ENCODE measurements at regions not wholly inside any gene's neighbourhood (a gene's known extent, or its start where the extent isn't known, plus 50 kb on each side); places are given as distances from the start of the nearest gene placed in this dataset.

DNA sequence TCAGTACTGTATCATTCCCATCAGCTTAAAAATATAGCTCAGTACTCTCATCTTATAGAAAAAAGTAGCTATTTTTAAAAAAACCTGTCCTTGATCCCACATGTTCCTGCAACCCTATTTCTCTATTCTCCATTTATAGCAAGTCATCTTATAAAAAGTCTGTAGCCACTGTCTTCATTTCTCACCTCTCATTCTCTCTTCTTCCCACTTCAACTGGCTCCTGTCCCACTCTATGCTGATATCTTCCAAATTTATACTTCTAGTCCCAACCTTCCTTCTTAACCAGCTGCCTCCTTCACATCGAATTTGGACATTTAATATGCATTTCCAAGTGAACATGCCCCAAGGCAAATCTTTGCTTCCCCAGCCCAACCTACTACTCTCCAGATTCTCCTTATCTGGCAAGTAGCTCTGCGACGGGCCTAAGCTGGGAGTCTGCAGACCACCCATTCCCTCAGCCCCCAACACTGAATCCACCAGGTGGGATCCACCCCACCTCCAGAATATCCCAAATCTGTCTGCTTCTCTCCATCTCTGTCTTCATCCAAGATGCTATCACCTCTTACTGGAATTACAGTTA lies 52.0 kb upstream of the TANC2 start:
- DNase-seq = no peak

DNA sequence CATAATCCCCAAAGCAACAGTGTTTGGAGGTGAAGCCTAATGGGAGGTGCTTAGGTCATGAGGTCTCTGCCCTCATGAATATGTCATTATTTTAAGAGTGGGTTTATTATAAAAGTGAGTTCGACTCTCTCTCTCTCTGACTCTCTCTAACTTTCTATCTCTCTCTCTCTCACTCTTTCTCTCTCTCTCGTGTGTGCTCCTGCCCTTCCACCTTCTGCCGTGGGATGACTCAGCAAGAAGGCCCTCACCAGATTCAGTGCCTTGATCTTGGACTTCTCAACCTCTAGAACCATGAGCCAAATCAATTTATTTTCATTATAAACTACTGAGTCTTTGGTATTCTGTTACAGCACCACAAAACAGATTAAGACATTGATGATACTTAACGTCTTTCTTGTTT lies 53.7 kb upstream of the TANC2 start:
- no peak for DNase-seq

DNA sequence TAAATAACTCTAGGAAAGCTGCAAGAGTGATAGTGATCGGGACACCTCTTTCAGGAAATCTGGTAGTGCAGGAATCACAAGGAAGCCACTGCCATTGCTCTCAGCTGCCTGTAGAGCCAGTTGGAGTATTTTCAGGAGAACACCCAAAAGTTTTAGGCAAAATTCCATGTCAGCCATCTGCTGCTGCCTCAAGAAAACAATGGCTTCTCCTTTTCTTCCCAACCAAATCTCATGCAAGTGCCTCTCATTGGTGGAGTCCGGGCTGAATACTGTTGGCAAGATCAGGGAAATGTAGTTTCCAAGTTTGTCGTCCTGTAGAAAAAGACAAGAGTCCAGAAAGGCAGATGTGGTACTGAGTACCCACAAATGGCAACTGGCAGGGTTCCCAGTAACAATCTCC lies 54.9 kb upstream of the TANC2 start:
- DNase-seq = peak; percentile 67

DNA sequence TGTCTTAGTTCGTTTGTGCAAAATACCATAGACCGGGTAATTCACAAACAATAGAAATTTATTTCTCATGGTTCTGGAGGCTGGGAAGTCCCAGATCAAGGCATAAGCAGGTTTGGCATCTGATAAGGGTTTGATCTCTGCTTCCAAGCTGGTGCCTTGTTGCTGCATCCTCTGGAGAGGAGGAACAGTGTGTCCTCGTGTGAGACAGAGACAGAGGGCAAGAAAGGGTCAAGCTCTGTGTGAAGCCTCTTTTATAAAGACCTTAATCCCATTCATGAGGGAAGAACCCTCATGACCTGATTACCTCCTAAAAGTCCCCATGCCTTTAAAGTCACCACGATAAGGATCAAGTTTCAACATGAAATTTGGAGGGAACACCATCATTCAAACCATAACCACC lies 55.8 kb upstream of the TANC2 start:
- DNase-seq = no peak

- no peak for DNase-seq
Measured at GRCh38 chr17:62907961-62908360, 58.1 kb upstream of the TANC2 start.

GRCh38 chr17:62906881-62907280 lies 59.2 kb upstream of the TANC2 start:
- no peak for DNase-seq

- DNase-seq = no peak
Measured at GRCh38 chr17:62905233-62905632, 60.8 kb upstream of the TANC2 start.

GRCh38 chr17:62902531-62903220 lies 63.4 kb upstream of the TANC2 start:
- DNase-seq = no peak

DNA sequence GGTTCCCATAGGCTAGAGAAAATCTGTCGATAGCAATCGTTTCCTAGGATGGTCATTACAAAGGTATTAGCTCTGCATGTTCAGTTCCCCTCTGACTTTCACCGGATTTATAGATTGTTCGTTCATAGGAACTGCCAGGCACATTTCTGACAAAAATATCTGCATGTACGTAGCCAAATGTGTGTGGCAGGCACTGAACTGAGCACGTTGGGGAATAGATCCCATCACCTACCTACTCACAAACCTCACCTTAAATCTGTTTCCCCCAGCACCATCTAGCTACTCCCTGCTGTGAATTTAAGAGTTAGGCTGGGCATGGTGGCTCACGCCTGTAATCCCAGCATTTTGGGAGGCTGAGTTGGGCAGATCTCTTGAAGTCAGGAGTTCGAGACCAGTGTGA lies 64.5 kb upstream of the TANC2 start:
- no peak for DNase-seq

DNA sequence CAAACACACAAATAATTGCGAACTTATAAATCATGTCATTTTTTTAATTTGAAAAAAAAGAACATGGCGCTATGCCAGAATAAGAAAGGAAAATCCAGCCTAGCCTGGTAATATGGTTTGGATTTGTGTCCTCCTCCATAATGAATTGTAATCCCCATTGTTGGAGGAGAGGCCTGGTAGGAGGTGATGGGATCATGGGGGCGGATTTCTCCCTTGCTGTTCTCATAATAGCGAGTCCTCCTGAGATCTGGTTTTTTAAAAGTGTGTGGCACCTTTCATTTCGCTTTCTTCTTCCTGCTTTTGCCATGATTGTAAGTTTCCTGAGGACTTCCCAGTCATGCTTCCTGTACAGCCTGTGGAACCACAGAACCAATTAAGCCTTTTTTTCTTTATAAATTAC lies 65.9 kb upstream of the TANC2 start:
- DNase-seq = no peak

DNA sequence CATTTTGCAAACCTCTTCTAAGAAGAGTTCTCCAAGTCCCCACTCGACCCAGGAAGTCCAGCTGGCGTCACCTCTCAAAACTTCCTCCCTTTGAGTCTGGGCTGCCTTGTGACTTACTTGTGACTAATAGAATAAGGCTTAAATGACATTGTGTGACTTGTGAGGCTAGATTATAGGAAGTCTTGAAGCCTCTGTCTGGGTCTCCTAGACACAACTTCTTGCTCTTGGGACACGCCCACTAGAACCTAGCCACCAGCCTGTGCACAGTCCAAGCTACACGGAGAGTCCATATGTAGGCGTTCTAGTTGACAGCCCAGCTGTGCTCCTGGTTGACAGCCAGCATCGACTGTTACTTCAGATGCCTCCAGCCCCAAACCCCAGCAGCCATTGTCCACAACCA lies 66.7 kb upstream of the TANC2 start:
- no peak for DNase-seq

DNA sequence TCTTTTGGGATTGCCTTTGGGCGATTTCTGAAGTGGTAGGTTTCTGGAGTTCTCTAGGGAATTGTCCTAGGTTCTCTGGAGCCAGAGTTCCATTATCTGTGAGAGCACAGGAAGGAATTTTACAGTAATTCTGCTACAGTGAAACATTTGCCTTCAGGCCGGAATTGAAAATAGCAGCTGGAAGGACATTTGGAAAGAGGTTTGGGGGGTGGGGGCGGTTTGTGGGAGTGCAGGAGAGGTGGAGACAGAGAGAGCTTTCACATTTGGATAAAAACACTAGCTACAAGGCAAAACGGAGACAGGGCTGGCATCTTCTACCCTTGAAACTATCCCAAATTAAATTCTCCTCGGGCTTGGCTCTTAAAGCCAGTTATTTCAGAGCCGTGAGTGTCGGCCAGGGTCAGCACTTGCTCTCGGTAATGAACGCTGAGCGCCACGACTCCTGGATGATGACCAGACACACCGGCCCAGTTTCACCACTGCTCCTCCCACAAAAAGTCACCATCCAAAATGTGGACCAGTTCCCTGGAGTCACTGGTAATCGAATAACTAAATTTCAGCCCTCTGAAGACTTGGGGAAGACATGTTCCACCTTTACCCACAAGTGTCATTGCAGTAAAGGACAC lies 67.7 kb upstream of the TANC2 start:
- no peak for DNase-seq

GRCh38 chr17:62897706-62898105 lies 68.3 kb upstream of the TANC2 start:
- DNase-seq = no peak

GRCh38 chr17:62895320-62896301 lies 70.4 kb upstream of the TANC2 start:
- DNase-seq = no peak

GRCh38 chr17:62892870-62893338 lies 73.1 kb upstream of the TANC2 start:
- no peak for DNase-seq

- DNase-seq = no peak
Measured at GRCh38 chr17:62892061-62892675, 73.9 kb upstream of the TANC2 start.

DNA sequence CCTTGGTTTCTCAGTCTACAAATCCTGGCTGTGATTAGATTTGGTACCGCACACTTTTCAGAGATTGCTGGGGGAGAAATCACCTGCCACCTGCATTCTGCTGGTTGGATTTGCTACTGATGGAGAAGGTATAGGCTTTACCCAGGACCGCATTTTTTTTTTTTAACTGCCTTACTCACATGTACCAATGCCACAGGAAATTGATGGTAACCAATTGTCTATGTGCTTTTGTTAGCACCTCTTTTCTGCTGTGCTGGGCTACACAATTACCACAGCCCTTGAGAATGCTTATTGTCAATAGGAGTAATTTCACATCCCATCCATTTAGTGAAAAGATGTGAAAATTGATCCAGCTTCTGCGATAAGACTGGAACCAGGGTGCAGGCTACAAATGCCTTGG lies 74.4 kb upstream of the TANC2 start:
- DNase-seq = no peak

GRCh38 chr17:62888765-62889164 lies 77.3 kb upstream of the TANC2 start:
- DNase-seq = no peak

GRCh38 chr17:62888148-62888547 lies 77.9 kb upstream of the TANC2 start:
- no peak for DNase-seq

DNA sequence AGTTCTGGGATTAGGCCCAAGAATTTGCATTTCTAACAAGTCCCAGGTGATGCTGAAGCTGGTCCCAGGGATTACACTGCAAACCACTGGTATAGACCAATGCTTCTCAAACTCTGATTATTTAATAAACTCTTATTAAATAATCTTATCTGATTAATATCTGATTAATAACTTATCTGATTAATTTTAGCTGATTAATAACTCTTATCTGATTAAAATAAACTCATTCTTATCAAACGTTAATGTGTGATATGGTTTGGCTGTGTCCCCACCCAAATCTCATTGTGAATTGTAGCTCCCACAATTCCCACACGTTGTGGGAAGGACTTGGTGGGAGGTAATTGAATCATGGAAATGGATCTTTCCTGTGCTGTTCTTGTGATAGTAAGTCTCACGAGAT lies 78.6 kb upstream of the TANC2 start:
- no peak for DNase-seq

GRCh38 chr17:62884781-62885180 lies 76.7 kb upstream of the MARCHF10 start:
- no peak for DNase-seq

DNA sequence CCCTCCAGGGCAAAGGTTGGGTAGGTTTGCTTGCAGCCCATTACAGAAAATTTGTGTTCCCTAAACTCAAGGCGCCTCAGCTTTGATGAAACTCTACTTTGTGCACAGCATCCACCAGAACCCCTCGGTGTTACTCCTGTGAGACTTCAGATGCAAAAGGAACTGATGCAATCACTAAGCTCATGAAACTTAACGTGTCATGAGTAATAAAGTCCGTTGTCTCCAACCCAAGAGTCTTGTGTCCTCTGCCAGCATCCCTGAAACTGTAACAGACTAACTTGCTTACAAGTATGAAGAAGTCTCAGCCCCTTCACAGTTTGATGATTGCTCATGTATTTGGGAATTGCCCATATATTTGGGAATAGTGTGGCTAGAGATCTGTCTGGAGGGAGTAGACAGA lies 74.8 kb upstream of the MARCHF10 start:
- DNase-seq = no peak

GRCh38 chr17:62882284-62882683 lies 74.2 kb upstream of the MARCHF10 start:
- DNase-seq = no peak

All from DMS 273 treated with DMSO at 0.1 percent for 48 hours (cell line).